WTC11 (cell line): ENCODE measurements at regions not wholly inside any gene's neighbourhood (a gene's known extent, or its start where the extent isn't known, plus 50 kb on each side); places are given as distances from the start of the nearest gene placed in this dataset.

ENCODE experiments used
- GRHL2 ChIP-seq: fragments of 250-450 bp; sonication (Bioruptor Pico); IDR thresholded peaks from 2 replicates; pipeline ENCODE4 v1.8.0; 2022; ENCODE audit warnings: mild to moderate bottlenecking, moderate library complexity; ENCODE audit not compliant: insufficient replicate concordance, severe bottlenecking
- TF ChIP-seq, protein P1 (sequence below): fragments of 200-600 bp; IDR thresholded peaks from 2 replicates; pipeline ENCODE4 v1.8.0; 2022; ENCODE audit warnings: antibody characterized with exemption
- TF ChIP-seq, protein P2 (sequence below): sonication (generic); formaldehyde crosslinking; IDR thresholded peaks from 2 replicates; pipeline ENCODE4 v1.8.1; 2023; ENCODE audit warnings: mild to moderate bottlenecking, missing genetic modification reagents

DNA sequence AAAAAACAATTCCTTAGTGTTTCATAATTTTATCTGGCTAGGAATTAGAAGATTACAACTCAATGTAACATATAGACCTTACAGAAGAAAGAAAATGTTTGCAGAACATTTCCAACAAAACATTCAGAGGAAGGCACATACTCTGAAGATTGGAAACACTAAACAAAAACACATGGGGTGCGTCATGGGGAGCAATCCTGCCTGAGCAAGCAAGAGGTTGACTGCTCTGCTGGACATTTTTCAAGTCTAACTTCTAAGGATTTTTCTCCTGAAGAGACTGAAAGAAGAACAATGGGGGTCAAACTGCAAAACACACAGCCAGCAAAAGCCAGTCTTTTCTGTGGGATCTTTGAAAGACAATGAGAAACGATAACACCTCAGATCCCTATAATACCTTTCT, 182.8 kb downstream of the GUCY2F start:
- TF ChIP-seq GRHL2 (CRISPR knock-in tag) = no peak
- TF ChIP-seq, protein P1, sequence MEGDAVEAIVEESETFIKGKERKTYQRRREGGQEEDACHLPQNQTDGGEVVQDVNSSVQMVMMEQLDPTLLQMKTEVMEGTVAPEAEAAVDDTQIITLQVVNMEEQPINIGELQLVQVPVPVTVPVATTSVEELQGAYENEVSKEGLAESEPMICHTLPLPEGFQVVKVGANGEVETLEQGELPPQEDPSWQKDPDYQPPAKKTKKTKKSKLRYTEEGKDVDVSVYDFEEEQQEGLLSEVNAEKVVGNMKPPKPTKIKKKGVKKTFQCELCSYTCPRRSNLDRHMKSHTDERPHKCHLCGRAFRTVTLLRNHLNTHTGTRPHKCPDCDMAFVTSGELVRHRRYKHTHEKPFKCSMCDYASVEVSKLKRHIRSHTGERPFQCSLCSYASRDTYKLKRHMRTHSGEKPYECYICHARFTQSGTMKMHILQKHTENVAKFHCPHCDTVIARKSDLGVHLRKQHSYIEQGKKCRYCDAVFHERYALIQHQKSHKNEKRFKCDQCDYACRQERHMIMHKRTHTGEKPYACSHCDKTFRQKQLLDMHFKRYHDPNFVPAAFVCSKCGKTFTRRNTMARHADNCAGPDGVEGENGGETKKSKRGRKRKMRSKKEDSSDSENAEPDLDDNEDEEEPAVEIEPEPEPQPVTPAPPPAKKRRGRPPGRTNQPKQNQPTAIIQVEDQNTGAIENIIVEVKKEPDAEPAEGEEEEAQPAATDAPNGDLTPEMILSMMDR = no peak
- TF ChIP-seq, protein P2, sequence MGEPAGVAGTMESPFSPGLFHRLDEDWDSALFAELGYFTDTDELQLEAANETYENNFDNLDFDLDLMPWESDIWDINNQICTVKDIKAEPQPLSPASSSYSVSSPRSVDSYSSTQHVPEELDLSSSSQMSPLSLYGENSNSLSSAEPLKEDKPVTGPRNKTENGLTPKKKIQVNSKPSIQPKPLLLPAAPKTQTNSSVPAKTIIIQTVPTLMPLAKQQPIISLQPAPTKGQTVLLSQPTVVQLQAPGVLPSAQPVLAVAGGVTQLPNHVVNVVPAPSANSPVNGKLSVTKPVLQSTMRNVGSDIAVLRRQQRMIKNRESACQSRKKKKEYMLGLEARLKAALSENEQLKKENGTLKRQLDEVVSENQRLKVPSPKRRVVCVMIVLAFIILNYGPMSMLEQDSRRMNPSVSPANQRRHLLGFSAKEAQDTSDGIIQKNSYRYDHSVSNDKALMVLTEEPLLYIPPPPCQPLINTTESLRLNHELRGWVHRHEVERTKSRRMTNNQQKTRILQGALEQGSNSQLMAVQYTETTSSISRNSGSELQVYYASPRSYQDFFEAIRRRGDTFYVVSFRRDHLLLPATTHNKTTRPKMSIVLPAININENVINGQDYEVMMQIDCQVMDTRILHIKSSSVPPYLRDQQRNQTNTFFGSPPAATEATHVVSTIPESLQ (CRISPR knock-in tag) = no peak
